GM12874 (cell line): ENCODE measurements at regions not wholly inside any gene's neighbourhood (a gene's known extent, or its start where the extent isn't known, plus 50 kb on each side); places are given as distances from the start of the nearest gene placed in this dataset.

Experiments used
- CTCF ChIP-seq: IDR thresholded peaks from 2 replicates; pipeline ENCODE4 v1.5.1; 2011; ENCODE audit warnings: low read depth, mild to moderate bottlenecking, control low read depth, low read length, moderate library complexity; ENCODE audit not compliant: insufficient read depth

GRCh38 chr2:6237039-6237660 is 545.0 kb downstream of the SOX11 start:
- no peak for TF ChIP-seq CTCF

GRCh38 chr2:6249557-6249956 is 557.4 kb downstream of the SOX11 start:
- no peak for TF ChIP-seq CTCF

GRCh38 chr2:6254441-6254840 is 562.3 kb downstream of the SOX11 start:
- TF ChIP-seq CTCF: no peak

GRCh38 chr2:6264198-6264597 is 572.0 kb downstream of the SOX11 start:
- TF ChIP-seq CTCF: no peak

- no peak for TF ChIP-seq CTCF
These were observed 584.2 kb downstream of the CMPK2 start for GRCh38 chr2:6281524-6281923.

- TF ChIP-seq CTCF: no peak
These were observed 582.4 kb downstream of the CMPK2 start for GRCh38 chr2:6283259-6283658.

GRCh38 chr2:6287406-6287805 is 578.3 kb downstream of the CMPK2 start:
- TF ChIP-seq CTCF: no peak

GRCh38 chr2:6288791-6289190 is 576.9 kb downstream of the CMPK2 start:
- no peak for TF ChIP-seq CTCF
